ENCODE measurements at regions not wholly inside any gene's neighbourhood (a gene's known extent, or its start where the extent isn't known, plus 50 kb on each side); places are given as distances from the start of the nearest gene placed in this dataset.

GRCh38 chr2:59077026-59077725 is 836.1 kb upstream of the FANCL start:
- no peak for TF ChIP-seq EZH2 (IDR thresholded peaks at IDR 0.05; ENCODE audit: borderline replicate concordance, low read depth, low read length, severe bottlenecking)
- TF ChIP-seq, protein P1, sequence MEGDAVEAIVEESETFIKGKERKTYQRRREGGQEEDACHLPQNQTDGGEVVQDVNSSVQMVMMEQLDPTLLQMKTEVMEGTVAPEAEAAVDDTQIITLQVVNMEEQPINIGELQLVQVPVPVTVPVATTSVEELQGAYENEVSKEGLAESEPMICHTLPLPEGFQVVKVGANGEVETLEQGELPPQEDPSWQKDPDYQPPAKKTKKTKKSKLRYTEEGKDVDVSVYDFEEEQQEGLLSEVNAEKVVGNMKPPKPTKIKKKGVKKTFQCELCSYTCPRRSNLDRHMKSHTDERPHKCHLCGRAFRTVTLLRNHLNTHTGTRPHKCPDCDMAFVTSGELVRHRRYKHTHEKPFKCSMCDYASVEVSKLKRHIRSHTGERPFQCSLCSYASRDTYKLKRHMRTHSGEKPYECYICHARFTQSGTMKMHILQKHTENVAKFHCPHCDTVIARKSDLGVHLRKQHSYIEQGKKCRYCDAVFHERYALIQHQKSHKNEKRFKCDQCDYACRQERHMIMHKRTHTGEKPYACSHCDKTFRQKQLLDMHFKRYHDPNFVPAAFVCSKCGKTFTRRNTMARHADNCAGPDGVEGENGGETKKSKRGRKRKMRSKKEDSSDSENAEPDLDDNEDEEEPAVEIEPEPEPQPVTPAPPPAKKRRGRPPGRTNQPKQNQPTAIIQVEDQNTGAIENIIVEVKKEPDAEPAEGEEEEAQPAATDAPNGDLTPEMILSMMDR (IDR thresholded peaks at IDR 0.05; ENCODE audit: borderline replicate concordance, extremely low read depth, low read length, poor library complexity, severe bottlenecking), result no peak
